NCI-H524 (cell line): ENCODE measurements at regions not wholly inside any gene's neighbourhood (a gene's known extent, or its start where the extent isn't known, plus 50 kb on each side); places are given as distances from the start of the nearest gene placed in this dataset.

Source experiments
- DNase-seq, 2 experiments: peaks; one replicate each; lab custom pipeline; 2025; lab: John Stamatoyannopoulos, UW

- no peak for DNase-seq
These were observed 71.5 kb upstream of the MPHOSPH6 start for GRCh38 chr16:82241469-82242052.

DNA sequence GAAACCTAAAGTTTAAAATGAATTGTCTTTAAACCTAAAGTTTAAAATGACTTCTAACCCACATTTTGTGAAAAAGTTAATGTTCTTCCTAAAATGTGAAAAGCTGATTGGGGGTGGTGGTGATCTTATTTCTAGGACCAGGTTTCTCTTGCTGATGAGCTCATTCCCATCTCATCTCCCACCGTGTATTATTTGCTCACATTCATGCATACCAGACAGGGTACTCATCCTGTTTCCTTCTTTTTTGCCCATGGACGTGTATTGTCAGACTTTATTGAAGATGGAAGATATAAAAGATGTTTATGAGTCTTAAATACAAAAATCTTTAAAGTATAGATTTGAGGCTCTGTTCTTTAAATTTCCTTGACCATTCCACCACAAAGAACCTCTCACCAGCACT, 70.1 kb upstream of the MPHOSPH6 start:
- DNase-seq: no peak

- no peak for DNase-seq
These were observed 66.9 kb upstream of the MPHOSPH6 start for GRCh38 chr16:82236875-82237274.

DNA sequence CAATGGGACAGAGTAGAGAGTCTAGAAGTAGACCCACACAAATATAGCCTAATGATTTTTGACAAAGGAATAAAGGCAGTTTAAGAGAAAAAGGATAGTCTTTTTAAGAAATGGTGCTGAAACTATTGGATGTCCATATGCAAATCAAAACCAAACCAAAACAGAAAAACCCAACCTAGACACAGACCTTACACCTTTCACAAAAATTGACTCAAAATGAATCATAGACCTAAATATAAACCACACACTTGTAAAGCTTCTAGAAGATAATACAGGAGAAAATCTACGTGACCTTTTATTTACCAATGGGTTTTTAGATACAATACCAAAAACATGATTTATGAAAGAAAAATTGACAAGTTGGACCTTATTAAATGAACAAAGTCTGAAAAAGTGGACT, 66.4 kb upstream of the MPHOSPH6 start:
- no peak for DNase-seq

DNA sequence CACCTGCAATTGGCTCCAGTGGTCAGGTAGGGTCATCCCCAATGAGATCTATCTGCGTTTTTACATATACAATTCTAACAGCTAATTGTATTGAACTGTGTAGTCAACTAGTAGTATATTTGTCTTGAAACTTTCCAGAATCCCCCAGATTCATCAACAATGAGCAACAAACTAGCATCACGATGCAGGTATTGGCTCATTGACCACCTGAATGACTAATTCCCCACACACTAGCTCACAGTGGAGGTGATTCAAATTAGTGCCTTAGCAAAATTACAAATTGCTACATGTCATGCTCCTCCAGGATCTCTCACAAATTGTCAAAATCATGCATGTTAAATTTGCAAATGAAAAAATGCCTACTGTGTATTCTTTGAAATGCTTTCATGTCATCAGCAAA, 62.8 kb upstream of the MPHOSPH6 start:
- no peak for DNase-seq

GRCh38 chr16:82231008-82231787, 61.2 kb upstream of the MPHOSPH6 start:
- peak; percentile 63 to 87 for DNase-seq

DNA sequence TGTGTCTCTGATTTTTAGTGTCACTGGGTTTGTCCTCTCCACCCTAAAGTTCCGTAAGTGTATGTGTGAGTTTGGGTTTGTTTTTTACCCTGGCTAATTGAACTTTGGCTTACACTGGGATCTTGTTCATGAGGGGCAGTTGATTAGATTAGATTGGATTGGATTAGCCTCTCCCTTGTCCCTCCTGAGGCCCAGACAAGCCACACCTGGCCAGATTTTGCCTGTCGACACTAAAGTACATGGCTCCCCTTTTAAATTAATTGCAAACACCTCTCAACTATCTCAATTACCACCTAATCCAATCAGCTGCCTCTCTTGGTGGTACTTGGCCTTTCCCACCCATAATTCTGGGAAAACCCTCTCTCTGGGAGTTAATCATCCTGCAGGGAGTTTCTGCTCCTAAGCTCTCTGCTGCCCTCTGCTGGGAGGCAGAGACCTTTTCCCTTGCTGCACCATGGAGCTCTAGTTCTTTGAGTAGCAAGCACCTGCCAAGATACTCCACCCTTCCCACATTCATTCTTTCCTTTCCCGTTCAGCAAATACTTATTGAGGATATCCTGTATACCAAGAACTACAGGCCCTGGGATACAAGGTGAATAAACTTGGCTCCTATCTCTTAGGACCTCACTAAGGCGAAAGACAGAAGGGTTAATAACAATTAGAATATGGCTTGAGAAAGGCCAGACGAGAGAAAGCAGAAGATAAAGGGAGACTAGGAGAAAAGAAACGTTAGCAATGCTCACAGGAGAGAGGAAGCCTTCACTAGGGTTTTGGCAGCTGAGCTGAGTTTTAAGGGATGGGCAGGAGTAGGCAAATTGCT, 60.0 kb upstream of the MPHOSPH6 start:
- DNase-seq: peak; percentile 95 to 99

DNA sequence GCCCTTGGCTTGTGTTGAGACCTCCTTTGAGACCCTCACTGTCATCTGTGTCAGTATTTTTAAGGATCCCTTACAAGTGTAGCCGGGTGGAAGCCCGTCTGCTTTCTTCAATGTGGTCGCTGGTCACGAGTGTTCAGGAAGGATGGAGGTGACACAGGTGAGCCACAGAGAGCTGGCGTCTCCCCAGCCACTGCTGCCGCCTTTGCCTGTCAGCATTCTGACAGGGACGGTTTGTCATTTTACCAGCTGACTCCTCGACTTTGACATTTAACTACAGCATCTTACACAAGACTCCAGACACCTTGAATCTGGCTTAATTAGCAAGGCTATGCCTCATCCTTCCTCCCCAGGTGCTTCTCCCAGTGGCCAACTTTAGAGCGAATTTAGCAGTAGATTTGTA, 56.3 kb upstream of the MPHOSPH6 start:
- DNase-seq: no peak

DNA sequence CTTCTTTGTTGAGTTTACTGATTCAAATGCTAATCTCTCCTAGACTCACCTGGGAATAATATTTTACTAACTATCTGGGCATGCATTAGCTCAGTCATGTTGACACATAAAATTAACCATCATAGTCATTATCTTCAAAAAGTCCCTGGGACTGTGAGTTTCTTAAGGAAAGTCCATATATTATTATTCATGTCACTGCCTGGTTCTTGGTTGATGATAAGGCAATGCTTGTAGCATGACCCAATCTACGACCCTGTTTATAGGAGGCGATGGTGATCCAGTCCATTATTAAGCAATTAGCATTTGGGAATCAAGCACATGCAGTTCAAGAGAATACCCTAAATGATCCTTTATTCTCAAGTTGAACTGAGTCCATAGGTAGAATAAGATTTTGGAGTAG, 54.8 kb upstream of the MPHOSPH6 start:
- DNase-seq: no peak

DNA sequence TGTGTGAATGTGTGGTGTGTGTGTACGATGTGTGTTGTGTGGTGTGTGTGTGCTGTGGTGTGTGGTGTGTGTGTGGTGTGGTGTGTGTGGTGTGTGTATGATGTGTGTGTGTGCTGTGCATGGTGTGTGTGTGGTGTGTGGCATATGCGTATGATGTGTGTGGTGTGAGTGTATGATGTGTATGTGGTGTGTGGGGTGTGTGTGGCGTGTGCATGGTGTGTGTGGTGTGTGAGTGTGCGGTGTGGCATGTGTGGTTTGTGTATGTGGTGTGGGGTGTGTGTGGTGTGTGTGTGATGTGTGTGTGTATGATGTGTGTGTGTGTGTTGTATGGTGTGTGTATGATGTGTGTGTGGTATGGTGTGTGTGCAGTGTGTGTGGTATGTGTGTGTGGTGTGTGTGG, 50.5 kb upstream of the MPHOSPH6 start:
- DNase-seq: no peak
